Vagina (tissue), 2 donors: ENCODE measurements at regions not wholly inside any gene's neighbourhood (a gene's known extent, or its start where the extent isn't known, plus 50 kb on each side); places are given as distances from the start of the nearest gene placed in this dataset.

ENCODE experiments used
- POLR2A ChIP-seq, 2 donors: fragments of 450-650 bp; IDR thresholded peaks; one replicate each; pipeline ENCODE4 v1.6.1; 2017; ENCODE audit warnings: antibody characterized with exemption in 2 of 2, mild to moderate bottlenecking in 2 of 2, moderate library complexity in 2 of 2
- POLR2AphosphoS5 ChIP-seq, 2 donors: sonication (generic); formaldehyde crosslinking; IDR thresholded peaks; one replicate each; pipeline ENCODE4 v1.9.0; 2017; ENCODE audit warnings: antibody characterized with exemption in 2 of 2, mild to moderate bottlenecking in 2 of 2, low read depth in 1 of 2; ENCODE audit not compliant: insufficient read depth in 1 of 2
- TF ChIP-seq, protein P1 (sequence below), 3 experiments: fragments of 450-650 bp in 2 of 3; fragments of 200-600 bp in 1 of 3; sonication (generic) in 1 of 3; IDR thresholded peaks; one replicate each; pipeline ENCODE4 v1.5.1; 2017 to 2019; ENCODE audit warnings: antibody characterized with exemption in 3 of 3, mild to moderate bottlenecking in 2 of 3, moderate library complexity in 2 of 3

DNA sequence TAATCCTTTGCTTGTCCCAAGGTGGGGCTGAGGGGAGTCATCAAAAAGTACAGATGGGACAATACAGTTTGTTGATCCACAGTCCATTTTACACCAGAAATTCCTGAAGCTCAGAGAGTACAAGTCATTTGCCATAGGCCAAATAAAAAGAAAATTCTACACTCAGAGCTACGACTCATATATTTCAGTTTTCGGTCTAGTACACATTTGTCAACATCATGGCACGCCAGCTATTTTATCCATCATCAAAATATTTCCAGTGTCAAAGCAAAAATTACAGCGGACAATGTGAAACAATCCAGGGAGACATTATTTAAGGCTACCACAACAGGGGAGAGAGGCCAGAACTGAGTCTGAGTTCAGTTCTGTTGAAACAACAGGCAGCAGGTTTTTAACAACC is 587.5 kb upstream of the DSEL start:
- no peak for TF ChIP-seq POLR2A (IDR thresholded peaks at IDR 0.05)
- TF ChIP-seq POLR2AphosphoS5 (IDR thresholded peaks at IDR 0.05; ENCODE audit: insufficient read depth in 1 of 2, low read depth in 1 of 2) = no peak
- TF ChIP-seq, protein P1, sequence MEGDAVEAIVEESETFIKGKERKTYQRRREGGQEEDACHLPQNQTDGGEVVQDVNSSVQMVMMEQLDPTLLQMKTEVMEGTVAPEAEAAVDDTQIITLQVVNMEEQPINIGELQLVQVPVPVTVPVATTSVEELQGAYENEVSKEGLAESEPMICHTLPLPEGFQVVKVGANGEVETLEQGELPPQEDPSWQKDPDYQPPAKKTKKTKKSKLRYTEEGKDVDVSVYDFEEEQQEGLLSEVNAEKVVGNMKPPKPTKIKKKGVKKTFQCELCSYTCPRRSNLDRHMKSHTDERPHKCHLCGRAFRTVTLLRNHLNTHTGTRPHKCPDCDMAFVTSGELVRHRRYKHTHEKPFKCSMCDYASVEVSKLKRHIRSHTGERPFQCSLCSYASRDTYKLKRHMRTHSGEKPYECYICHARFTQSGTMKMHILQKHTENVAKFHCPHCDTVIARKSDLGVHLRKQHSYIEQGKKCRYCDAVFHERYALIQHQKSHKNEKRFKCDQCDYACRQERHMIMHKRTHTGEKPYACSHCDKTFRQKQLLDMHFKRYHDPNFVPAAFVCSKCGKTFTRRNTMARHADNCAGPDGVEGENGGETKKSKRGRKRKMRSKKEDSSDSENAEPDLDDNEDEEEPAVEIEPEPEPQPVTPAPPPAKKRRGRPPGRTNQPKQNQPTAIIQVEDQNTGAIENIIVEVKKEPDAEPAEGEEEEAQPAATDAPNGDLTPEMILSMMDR (IDR thresholded peaks at IDR 0.05) = no peak
